Keratinocyte (primary cell): ENCODE measurements at regions not wholly inside any gene's neighbourhood (a gene's known extent, or its start where the extent isn't known, plus 50 kb on each side); places are given as distances from the start of the nearest gene placed in this dataset.

Source experiments
- EZH2 ChIP-seq: IDR thresholded peaks from one replicate; pipeline ENCODE4 v1.6.1; 2012; ENCODE audit warnings: inconsistent platforms, mild to moderate bottlenecking, low read length, moderate library complexity
- TF ChIP-seq, protein P1 (sequence below), 3 experiments: IDR thresholded peaks in 1 of 3; conservative IDR thresholded peaks in 1 of 3; optimal IDR thresholded peaks in 1 of 3; 2 replicates in 2 of 3; 3 replicates in 1 of 3; pipeline versions ENCODE3 to v1.5.1; 2011; ENCODE audit warnings: low read length in 3 of 3, mild to moderate bottlenecking in 3 of 3, moderate library complexity in 2 of 3, control low read depth in 1 of 3, inconsistent platforms in 1 of 3; ENCODE audit not compliant: insufficient read depth in 2 of 3; ENCODE audit errors: extremely low read depth in 1 of 3

DNA sequence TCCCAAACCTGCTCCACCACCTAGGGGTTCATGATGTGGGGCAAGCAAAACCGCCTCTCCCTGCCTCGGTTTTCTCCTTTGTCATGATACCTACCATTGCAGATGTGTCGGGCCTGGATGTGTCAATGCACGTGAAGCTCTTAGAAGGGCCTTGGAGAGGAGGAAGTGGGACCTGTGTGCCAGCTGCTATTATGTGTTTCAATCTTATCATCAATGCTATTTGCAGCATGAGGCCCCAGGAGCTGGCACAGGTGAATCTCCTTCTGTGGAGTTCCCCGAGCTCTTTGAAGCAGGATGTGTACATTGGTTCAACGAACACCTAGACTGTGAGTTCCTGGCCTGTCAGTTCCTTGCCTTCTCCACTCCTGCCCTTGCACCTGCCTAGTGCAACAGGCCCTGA lies 331.6 kb downstream of the CTTN start:
- TF ChIP-seq, protein P1, sequence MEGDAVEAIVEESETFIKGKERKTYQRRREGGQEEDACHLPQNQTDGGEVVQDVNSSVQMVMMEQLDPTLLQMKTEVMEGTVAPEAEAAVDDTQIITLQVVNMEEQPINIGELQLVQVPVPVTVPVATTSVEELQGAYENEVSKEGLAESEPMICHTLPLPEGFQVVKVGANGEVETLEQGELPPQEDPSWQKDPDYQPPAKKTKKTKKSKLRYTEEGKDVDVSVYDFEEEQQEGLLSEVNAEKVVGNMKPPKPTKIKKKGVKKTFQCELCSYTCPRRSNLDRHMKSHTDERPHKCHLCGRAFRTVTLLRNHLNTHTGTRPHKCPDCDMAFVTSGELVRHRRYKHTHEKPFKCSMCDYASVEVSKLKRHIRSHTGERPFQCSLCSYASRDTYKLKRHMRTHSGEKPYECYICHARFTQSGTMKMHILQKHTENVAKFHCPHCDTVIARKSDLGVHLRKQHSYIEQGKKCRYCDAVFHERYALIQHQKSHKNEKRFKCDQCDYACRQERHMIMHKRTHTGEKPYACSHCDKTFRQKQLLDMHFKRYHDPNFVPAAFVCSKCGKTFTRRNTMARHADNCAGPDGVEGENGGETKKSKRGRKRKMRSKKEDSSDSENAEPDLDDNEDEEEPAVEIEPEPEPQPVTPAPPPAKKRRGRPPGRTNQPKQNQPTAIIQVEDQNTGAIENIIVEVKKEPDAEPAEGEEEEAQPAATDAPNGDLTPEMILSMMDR (optimal IDR thresholded peaks at IDR 0.05 in 1 of 3, IDR thresholded peaks at IDR 0.05 in 1 of 3, conservative IDR thresholded peaks at IDR 0.05 in 1 of 3; ENCODE audit: extremely low read depth in 1 of 3, insufficient read depth in 2 of 3, low read length in 3 of 3), result no peak
- no peak for TF ChIP-seq EZH2
